ENCODE measurements at regions not wholly inside any gene's neighbourhood (a gene's known extent, or its start where the extent isn't known, plus 50 kb on each side); places are given as distances from the start of the nearest gene placed in this dataset.

- TF ChIP-seq ZNF10 (tag by site-specific recombination; IDR thresholded peaks at IDR 0.05) (no peak), ZNF645 (tag by site-specific recombination; IDR thresholded peaks at IDR 0.05) (no peak), ZNF664 (tag by site-specific recombination; IDR thresholded peaks at IDR 0.05) (no peak), ZNF658 (tag by site-specific recombination; IDR thresholded peaks at IDR 0.05) (no peak)
These were observed 194.2 kb downstream of the MAD2L1 start (continued) for GRCh38 chr4:119872371-119873016.

GRCh38 chr4:119870856-119871255 lies 195.8 kb downstream of the MAD2L1 start:
- no peak for TF ChIP-seq ZNF311 (tag by site-specific recombination; IDR thresholded peaks at IDR 0.05; ENCODE audit: borderline replicate concordance)
- Histone ChIP-seq H3K4me1 (ENCODE audit: control insufficient read depth, insufficient read depth, low read length) (no peaks in the 10 kb centered on the region), H3K36me3 (ENCODE audit: control insufficient read depth in 2 of 2, insufficient read depth in 1 of 2, low read length in 2 of 2) (no peaks in the 10 kb centered on the region), H3K27ac (ENCODE audit: extremely low read depth, low read depth, low read length) (no peak overlapping the region), H3K4me3 (ENCODE audit: low read depth, low read length) (no peak overlapping the region), H3K9me3 (ENCODE audit: control insufficient read depth, insufficient read depth, low read depth, low read length) (no peaks in the 10 kb centered on the region)
- POLR2A ChIA-PET, result no interaction called here
- CTCF ChIA-PET, result interaction anchor here (0.6 kb wide), 1 partner anchor 14 kb away, joined by 4 read pairs; no protein-coding TSS in a partner anchor

- Histone ChIP-seq H3K9me3 (ENCODE audit: control insufficient read depth, insufficient read depth, low read depth, low read length) (no peaks in the 10 kb centered on the region), H3K36me3 (ENCODE audit: control insufficient read depth in 2 of 2, insufficient read depth in 1 of 2, low read length in 2 of 2) (no peaks in the 10 kb centered on the region), H3K4me1 (ENCODE audit: control insufficient read depth, insufficient read depth, low read length) (no peaks in the 10 kb centered on the region), H3K27ac (ENCODE audit: extremely low read depth, low read depth, low read length) (no peak overlapping the region), H3K4me3 (ENCODE audit: low read depth, low read length) (no peak overlapping the region)
- ChIA-PET CTCF (no interaction called here), POLR2A (no interaction called here)
- TF ChIP-seq ZNF791 (tag by site-specific recombination; IDR thresholded peaks at IDR 0.05) (no peak), CTCF (tag by site-specific recombination; IDR thresholded peaks at IDR 0.05) (no peak), ZNF660 (tag by site-specific recombination; IDR thresholded peaks at IDR 0.05) (no peak), KLF10 (tag by site-specific recombination; IDR thresholded peaks at IDR 0.05) (no peak), GLIS2 (tag by site-specific recombination; IDR thresholded peaks at IDR 0.05) (no peak), ZNF26 (tag by site-specific recombination; IDR thresholded peaks at IDR 0.05) (no peak), RBAK (tag by site-specific recombination; IDR thresholded peaks at IDR 0.05) (no peak), ZNF654 (tag by site-specific recombination; IDR thresholded peaks at IDR 0.05; ENCODE audit: low read depth) (no peak), PRDM6 (tag by site-specific recombination; IDR thresholded peaks at IDR 0.05) (no peak), ZNF48 (tag by site-specific recombination; IDR thresholded peaks at IDR 0.05) (no peak), GFI1B (tag by site-specific recombination; IDR thresholded peaks at IDR 0.05) (no peak), ZNF645 (tag by site-specific recombination; IDR thresholded peaks at IDR 0.05) (no peak), ZEB2 (tag by site-specific recombination; IDR thresholded peaks at IDR 0.05) (no peak), ZNF837 (tag by site-specific recombination; IDR thresholded peaks at IDR 0.05) (no peak), ZNF2 (tag by site-specific recombination; IDR thresholded peaks at IDR 0.05) (no peak), PBX3 (CRISPR knock-in tag; IDR thresholded peaks at IDR 0.05) (no peak)
These were observed 200.9 kb downstream of the MAD2L1 start for GRCh38 chr4:119865789-119866188.

Measured in HEK293 (cell line).